Vagina (tissue), 2 donors: ENCODE measurements at regions not wholly inside any gene's neighbourhood (a gene's known extent, or its start where the extent isn't known, plus 50 kb on each side); places are given as distances from the start of the nearest gene placed in this dataset.

ENCODE experiments used
- POLR2A ChIP-seq, 2 donors: fragments of 450-650 bp; IDR thresholded peaks; one replicate each; pipeline ENCODE4 v1.6.1; 2017; ENCODE audit warnings: antibody characterized with exemption in 2 of 2, mild to moderate bottlenecking in 2 of 2, moderate library complexity in 2 of 2
- TF ChIP-seq, protein P1 (sequence below), 3 experiments: fragments of 450-650 bp in 2 of 3; fragments of 200-600 bp in 1 of 3; sonication (generic) in 1 of 3; IDR thresholded peaks; one replicate each; pipeline ENCODE4 v1.5.1; 2017 to 2019; ENCODE audit warnings: antibody characterized with exemption in 3 of 3, mild to moderate bottlenecking in 2 of 3, moderate library complexity in 2 of 3

DNA sequence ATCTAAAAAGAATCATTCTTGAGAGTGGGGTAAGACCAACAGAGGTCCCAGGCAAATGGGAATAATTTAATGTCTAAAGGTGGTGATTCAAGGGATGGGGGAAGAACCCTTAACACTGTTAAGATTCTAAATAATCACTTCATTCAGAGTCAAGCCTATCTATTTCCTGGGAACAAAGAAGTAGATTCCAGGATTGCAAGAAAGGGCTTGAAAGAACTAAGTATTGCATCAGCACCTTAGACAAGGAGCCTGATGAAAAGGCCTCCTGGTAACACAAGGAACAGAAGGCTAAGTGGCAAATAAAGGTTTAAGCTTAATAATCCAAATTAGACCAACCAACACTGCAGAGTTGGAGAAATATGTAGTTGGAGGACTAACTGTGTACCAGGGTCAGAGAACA is 620.7 kb upstream of the BTBD3 start:
- TF ChIP-seq, protein P1, sequence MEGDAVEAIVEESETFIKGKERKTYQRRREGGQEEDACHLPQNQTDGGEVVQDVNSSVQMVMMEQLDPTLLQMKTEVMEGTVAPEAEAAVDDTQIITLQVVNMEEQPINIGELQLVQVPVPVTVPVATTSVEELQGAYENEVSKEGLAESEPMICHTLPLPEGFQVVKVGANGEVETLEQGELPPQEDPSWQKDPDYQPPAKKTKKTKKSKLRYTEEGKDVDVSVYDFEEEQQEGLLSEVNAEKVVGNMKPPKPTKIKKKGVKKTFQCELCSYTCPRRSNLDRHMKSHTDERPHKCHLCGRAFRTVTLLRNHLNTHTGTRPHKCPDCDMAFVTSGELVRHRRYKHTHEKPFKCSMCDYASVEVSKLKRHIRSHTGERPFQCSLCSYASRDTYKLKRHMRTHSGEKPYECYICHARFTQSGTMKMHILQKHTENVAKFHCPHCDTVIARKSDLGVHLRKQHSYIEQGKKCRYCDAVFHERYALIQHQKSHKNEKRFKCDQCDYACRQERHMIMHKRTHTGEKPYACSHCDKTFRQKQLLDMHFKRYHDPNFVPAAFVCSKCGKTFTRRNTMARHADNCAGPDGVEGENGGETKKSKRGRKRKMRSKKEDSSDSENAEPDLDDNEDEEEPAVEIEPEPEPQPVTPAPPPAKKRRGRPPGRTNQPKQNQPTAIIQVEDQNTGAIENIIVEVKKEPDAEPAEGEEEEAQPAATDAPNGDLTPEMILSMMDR (IDR thresholded peaks at IDR 0.05): no peak
- no peak for TF ChIP-seq POLR2A (IDR thresholded peaks at IDR 0.05)
